ENCODE measurements at regions not wholly inside any gene's neighbourhood (a gene's known extent, or its start where the extent isn't known, plus 50 kb on each side); places are given as distances from the start of the nearest gene placed in this dataset.

- TF ChIP-seq, protein P1, sequence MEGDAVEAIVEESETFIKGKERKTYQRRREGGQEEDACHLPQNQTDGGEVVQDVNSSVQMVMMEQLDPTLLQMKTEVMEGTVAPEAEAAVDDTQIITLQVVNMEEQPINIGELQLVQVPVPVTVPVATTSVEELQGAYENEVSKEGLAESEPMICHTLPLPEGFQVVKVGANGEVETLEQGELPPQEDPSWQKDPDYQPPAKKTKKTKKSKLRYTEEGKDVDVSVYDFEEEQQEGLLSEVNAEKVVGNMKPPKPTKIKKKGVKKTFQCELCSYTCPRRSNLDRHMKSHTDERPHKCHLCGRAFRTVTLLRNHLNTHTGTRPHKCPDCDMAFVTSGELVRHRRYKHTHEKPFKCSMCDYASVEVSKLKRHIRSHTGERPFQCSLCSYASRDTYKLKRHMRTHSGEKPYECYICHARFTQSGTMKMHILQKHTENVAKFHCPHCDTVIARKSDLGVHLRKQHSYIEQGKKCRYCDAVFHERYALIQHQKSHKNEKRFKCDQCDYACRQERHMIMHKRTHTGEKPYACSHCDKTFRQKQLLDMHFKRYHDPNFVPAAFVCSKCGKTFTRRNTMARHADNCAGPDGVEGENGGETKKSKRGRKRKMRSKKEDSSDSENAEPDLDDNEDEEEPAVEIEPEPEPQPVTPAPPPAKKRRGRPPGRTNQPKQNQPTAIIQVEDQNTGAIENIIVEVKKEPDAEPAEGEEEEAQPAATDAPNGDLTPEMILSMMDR (IDR thresholded peaks at IDR 0.05; ENCODE audit: poor library complexity), result no peak
- TF ChIP-seq EZH2phosphoT487 (IDR thresholded peaks at IDR 0.05; ENCODE audit: low read depth, severe bottlenecking, unreplicated experiment), result no peak
- TF ChIP-seq EZH2 (IDR thresholded peaks at IDR 0.05; ENCODE audit: borderline replicate concordance), result no peak
Observed at GRCh38 chr11:33475993-33476392, 218.8 kb downstream of the HIPK3 start.

All from hepatocyte (in vitro differentiated cells).